ENCODE measurements at regions not wholly inside any gene's neighbourhood (a gene's known extent, or its start where the extent isn't known, plus 50 kb on each side); places are given as distances from the start of the nearest gene placed in this dataset.

- no peak for TF ChIP-seq EZH2 (IDR thresholded peaks at IDR 0.05; ENCODE audit: borderline replicate concordance, low read depth, low read length, poor library complexity, severe bottlenecking)
- no peak for TF ChIP-seq CTCF (conservative IDR thresholded peaks at IDR 0.05; ENCODE audit: low read depth, low read length)
Measured at GRCh38 chr18:45444040-45444439, 171.2 kb upstream of the SLC14A2 start.

All from A673 (cell line).